ENCODE measurements at regions not wholly inside any gene's neighbourhood (a gene's known extent, or its start where the extent isn't known, plus 50 kb on each side); places are given as distances from the start of the nearest gene placed in this dataset.

DNA sequence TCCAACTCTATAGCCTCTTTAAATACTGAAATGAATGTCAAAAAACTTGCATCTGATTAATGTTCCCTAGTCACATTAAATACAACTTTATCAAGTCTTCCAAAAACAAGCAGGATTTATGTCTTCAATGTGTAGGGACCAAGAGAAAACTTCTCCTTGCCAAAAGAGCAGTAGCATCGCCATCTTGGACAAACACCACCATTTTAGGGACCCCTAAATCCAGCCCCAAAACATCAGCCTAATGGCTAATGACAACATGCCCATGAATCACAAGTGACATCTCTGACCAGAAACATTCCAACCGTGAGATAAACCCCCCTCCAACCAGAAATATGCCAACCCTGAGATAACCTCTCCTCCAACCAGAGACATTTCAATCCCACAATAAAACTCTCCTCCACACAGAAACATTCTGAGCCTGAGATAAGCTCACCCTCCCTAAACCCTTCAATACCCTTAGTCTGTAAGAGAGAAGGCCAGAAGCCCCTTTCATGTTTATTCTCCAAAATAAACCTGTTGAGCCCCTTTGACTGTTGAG lies 697.4 kb downstream of the TRAM1L1 start:
- TF ChIP-seq, protein P1, sequence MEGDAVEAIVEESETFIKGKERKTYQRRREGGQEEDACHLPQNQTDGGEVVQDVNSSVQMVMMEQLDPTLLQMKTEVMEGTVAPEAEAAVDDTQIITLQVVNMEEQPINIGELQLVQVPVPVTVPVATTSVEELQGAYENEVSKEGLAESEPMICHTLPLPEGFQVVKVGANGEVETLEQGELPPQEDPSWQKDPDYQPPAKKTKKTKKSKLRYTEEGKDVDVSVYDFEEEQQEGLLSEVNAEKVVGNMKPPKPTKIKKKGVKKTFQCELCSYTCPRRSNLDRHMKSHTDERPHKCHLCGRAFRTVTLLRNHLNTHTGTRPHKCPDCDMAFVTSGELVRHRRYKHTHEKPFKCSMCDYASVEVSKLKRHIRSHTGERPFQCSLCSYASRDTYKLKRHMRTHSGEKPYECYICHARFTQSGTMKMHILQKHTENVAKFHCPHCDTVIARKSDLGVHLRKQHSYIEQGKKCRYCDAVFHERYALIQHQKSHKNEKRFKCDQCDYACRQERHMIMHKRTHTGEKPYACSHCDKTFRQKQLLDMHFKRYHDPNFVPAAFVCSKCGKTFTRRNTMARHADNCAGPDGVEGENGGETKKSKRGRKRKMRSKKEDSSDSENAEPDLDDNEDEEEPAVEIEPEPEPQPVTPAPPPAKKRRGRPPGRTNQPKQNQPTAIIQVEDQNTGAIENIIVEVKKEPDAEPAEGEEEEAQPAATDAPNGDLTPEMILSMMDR (IDR thresholded peaks at IDR 0.05), result no peak
- TF ChIP-seq POLR2A (IDR thresholded peaks at IDR 0.05) (no peak), EP300 (IDR thresholded peaks at IDR 0.05) (no peak)

All from tibial nerve (tissue), 4 donors.